ENCODE measurements at regions not wholly inside any gene's neighbourhood (a gene's known extent, or its start where the extent isn't known, plus 50 kb on each side); places are given as distances from the start of the nearest gene placed in this dataset.

GRCh38 chr13:74571811-74572210 lies 437.6 kb upstream of the KLF12 start:
- TF ChIP-seq, protein P1, sequence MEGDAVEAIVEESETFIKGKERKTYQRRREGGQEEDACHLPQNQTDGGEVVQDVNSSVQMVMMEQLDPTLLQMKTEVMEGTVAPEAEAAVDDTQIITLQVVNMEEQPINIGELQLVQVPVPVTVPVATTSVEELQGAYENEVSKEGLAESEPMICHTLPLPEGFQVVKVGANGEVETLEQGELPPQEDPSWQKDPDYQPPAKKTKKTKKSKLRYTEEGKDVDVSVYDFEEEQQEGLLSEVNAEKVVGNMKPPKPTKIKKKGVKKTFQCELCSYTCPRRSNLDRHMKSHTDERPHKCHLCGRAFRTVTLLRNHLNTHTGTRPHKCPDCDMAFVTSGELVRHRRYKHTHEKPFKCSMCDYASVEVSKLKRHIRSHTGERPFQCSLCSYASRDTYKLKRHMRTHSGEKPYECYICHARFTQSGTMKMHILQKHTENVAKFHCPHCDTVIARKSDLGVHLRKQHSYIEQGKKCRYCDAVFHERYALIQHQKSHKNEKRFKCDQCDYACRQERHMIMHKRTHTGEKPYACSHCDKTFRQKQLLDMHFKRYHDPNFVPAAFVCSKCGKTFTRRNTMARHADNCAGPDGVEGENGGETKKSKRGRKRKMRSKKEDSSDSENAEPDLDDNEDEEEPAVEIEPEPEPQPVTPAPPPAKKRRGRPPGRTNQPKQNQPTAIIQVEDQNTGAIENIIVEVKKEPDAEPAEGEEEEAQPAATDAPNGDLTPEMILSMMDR (IDR thresholded peaks at IDR 0.05) = no peak
- no peak for TF ChIP-seq POLR2A (IDR thresholded peaks at IDR 0.05)
